ENCODE measurements at regions not wholly inside any gene's neighbourhood (a gene's known extent, or its start where the extent isn't known, plus 50 kb on each side); places are given as distances from the start of the nearest gene placed in this dataset.
"Not testable (repeated sequence)": the region's sequence is repeated elsewhere in the genome, so short reads cannot be mapped to it uniquely, and the experiment has no call there.

DNA sequence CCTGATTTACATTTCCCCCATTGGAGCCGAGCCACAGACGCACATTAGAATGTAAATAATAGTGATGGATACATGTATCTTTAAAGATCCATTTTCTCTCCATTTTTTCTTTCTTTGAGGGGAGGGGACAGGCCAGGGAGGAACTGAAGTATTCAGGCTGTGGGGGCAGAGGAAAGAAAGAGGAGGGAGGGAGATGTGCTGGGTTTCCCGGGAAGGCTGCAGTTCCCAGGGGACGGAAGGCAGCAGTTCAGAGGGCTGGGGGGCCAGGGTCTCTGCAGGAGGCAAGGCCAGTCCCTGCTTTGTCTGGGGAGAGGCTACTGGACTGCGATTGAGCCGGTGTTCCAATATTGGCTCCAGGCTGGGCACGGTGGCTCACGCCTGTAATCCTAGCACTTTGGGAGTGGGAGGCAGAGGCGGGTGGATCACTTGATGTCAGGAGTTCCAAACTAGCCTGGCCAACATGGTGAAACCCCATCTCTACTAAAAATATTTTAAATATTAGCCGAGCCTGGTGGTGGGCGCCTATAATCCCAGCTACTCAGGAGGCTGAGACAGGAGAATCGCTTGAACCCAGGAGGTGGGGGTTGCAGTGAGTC, 94.2 kb upstream of the LHX1 start:
- no peak for DNase-seq (ENCODE audit: low read depth in 2 of 3, low spot score in 2 of 3)

DNA sequence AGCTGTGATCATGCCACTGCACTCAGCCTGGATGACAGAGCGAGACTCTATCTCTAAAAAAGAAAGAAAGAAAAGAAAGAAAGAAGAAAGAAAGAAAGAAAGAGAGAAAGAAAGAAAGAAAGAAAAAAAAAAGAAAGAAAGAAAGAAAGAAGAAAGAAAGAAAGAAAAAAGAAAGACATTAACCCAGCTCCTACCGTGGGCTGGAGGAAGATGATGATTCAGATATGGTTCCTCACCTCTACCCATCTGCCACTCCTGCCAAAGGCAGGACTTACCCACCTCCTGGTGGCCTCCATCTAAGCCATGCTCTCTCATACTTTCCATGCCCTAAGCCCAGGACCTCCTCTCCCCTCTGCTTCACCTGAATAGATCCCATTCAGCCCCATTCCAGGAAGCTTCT, 93.3 kb upstream of the LHX1 start:
- DNase-seq (ENCODE audit: low read depth in 2 of 3, low spot score in 2 of 3): no peak

DNA sequence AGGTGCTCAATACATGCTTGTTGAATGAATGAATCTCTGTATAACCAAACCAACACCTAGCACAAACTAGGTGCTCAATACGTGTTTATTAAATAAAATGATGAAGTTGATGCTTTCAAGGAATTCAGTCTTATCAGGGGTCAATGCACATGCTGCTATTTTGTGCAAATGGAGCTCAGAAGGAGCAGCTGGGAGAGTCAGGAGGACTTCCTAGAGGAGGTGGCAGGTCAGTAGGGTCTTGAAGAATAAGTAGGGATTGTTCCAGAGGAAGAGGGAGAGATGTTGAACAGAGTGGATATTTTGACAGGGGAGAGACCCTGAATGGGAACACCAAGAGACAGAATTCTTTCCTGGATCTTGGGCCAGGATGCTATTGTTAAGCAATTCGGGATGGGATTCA, 92.7 kb upstream of the LHX1 start:
- DNase-seq (ENCODE audit: low read depth in 2 of 3, low spot score in 2 of 3): no peak

DNA sequence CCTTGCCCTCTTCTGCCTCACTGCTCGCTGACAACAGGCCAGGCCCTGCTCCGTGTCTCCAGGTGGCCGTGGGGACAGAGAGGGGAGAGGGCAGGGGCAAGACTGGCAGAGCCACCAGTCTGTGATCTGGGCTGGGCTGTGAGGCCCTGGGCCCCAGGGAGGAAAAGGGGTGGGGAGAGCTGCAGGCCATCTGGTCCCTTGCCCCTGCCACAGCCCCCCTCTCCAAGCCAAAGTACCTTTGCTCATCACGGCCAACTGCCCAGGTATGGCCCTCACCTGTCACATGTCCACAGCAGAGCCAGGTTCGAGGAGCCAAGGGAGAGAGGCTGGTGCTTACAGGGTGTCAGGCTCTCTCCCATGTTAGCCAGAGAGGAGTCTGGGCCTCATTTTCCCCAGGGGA, 91.4 kb upstream of the LHX1 start:
- no peak for DNase-seq (ENCODE audit: low read depth in 2 of 3, low spot score in 2 of 3)

DNA sequence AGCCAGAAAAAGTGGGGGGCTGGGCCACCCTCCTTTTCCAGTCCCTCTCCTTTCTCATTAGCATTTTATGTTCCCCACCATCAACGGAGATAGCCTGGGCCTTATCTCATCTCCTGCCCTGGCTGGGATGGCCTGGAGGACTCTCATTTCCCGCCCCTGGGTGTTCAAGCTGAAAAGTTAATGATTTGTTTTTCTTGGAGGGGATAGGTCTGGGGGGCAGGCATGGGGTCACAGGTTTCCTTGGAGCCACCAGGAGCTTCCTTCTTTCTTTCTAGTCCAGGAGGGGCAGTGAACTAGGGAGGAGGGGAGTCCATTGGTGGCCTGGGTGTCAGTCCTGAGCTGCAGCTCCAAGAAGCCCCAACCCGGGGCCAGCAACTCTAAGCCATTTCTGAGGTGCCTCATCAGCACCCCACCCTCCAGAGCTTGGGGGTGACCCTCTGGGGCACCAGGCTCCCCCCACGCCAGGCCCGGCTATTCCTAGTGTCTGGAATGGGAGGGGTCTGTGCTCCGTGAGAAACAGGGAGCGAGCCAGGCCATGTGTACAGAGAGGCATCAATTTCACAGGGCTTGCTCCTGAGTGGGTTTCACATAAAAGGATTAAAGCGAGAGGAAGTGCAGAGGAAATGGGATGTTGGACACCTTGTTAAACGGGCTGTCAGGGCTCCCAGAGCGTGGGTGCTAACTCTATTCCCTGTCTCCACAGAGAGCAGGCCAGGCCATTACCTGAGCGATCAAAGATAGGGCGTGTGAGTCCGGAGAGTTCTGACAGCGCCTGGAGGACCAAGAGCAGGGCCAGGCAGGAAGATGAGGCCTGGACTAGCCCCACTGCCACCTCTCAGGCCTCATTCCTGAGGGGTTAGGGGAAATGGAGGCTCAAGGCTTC, 90.6 kb upstream of the LHX1 start:
- no peak for DNase-seq (ENCODE audit: low read depth in 2 of 3, low spot score in 2 of 3)

DNA sequence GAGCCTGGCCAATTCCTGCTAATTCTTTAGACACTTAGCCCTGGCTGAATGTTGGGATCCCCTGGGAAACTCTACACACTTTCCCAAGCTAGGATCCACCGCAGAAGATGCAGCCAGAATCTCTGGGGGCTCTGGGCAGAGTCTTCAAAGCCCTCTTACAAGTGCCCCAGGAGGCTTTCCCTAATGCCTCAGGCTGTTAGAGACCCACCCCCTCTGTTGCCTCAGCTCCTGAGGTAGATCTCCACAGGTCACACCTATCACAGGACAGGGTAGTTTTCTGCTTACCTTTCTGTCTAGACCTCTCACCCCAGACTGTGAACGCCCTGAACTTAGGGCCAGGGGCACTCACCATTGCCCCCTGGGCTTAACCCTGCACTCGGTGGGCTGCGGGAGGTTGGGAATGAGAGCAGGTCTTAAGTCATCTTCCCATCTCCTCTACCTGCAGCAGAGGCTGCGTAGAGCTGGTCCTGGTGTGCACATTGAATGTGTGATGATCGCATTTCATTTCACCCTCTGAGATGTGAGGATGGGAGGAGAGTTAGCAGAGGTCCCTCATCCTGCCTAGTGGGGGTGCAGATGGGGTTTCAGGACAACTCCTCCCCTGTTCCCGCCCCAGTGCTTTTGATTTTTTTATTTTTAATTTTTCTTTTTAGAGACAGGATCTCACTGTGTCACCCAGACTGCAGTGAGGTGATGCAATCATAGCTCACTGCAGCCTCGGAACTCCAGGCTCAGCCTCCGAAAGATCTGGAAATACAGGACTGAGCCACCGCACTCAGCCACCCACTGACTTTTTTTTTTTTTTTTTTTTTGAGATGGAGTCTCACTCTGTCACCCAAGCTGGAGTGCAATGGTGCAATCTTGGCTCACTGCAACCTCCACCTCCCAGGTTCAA, 89.0 kb upstream of the LHX1 start:
- DNase-seq (ENCODE audit: low read depth in 2 of 3, low spot score in 2 of 3): no peak

DNA sequence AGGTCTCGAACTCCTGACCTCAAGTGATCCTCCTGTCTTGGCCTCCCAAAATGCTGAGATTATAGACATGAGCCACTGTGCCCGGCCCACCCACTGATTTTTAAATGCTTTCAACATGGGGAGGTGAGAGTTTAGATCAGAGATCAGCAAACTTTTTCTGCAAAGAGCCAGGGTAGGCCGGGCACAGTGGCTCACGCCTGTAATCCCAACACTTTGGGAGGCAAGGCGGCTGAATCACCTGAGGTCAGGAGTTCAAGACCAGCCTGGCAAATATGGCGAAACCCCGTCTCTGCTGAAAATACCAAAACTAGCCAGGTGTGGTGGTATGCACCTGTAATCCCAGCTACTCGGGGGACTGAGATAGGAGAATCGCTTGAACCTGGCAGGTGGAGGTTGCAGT, 88.3 kb upstream of the LHX1 start:
- DNase-seq (ENCODE audit: low read depth in 2 of 3, low spot score in 2 of 3): not testable (repeated sequence)

DNA sequence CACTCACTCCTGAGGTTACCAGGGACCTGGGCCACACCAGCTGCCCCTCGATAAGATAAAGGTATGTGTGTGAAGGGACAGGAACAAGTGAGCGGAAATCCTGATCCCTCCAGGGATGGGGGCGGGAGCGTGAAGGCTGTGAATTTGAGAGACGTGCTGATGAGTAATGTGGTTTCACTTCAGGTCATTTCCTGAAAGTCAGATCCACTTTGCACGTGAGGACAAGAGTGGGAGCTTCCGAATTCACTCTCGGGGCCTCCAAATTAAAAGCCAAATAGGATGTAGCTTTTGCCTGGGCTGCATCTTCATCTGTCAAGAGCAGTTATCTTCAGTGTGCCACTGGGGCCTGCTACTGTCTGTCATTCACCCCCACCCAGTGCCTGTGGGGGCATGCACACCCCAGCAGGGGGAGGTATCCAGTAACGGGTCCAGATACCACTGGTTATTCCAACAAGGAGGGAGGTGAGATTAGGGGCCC, 87.4 kb upstream of the LHX1 start:
- peak in 2 of 3 experiments; percentile 10 to 23 for DNase-seq (ENCODE audit: low read depth in 2 of 3, low spot score in 2 of 3)

DNA sequence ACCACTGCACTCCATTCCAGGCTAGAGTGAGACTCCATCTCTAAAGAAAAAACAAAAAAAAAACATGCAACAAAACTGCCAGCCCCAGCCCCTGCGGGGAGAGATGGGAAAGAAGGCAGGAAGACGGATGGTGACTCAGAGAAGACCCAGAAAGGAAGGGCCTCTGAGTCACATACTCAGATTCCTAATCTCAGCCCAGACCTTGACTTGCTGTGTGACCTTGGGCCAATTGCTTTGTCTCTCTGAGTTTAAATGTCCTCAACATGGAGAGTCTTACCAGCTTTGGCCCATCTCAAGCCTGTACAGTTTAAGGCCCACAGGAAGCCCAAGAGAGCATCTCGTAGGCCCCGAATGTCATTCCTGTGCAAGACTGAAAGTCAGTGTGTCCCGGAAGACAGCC, 86.5 kb upstream of the LHX1 start:
- no peak for DNase-seq (ENCODE audit: low read depth in 2 of 3, low spot score in 2 of 3)

DNA sequence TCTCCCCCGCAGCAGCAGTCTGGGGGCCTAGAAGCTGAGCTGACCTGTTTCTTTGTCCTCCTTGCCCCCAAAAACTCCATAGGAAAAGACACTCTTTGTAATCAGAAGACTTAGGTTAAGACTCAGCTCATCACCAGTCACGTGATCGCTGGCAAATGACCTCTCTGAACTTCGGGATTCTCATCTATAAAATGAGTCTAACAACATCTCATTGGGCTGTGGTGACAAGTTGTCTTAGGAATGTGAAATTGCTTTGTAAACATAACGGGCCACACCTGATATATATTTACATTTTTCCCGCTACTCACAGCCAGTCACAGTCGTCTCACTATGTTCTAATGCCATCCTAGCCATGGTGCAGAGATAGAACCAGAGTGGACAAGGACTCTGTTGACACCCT, 86.0 kb upstream of the LHX1 start:
- no peak for DNase-seq (ENCODE audit: low read depth in 2 of 3, low spot score in 2 of 3)

DNA sequence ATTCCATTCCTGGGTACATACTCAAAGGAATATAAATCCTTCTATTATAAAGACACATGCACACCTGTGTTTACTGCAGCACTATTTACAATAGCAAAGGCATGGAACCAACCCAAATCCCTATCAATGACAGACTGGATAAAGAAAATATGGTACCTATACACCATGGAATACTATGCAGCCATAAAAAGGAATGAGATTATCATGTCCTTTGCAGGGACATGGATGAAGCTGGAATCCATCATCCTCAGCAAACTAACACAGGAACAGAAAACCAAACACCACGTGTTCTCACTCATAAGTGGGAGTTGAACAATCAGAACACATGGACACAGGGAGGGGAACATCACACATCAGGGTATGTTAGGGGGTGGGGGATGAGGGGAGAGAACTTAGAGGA, 84.8 kb upstream of the LHX1 start:
- DNase-seq (ENCODE audit: low read depth in 2 of 3, low spot score in 2 of 3): not testable (repeated sequence)

DNA sequence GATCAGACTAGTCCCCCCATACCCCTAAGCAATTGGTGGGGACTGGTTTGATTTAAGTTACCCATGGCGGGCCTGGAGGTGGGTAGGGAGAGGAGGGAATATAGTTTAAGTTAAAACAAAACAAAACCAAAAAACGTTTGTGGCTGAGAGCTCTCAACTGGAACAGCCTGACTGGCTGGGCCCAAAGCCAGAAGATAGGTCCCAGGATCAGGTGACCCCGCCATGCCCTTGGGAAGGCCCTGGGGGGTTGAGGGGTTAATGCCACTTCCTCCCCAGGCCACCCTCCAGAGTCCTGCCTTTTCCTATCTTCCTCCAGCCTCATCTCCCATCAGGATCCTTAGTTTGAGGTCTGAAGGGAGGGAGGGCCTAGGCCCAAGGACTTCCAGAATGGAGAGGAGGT, 82.3 kb upstream of the LHX1 start:
- no peak for DNase-seq (ENCODE audit: low read depth in 2 of 3, low spot score in 2 of 3)

DNA sequence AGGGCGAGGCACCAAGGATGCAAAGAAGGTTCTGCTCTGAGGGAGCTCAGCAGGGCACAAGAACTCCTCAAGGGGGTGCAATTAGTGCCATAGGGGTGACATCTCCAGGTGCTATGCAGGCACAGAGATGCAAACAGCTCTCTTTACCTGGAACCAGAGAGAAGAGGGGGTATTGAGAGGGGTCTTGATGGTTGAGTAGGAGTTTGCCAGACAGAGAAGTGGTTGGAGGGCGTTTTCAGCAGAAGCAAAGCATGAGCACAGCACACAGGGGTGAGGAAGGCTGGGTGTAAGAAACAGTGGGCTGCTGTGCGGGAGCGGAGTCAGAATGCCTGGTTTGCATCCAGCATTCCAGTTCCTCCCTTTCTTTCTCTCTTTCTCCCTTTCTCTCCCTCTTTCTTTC, 81.8 kb upstream of the LHX1 start:
- DNase-seq (ENCODE audit: low read depth in 2 of 3, low spot score in 2 of 3): no peak

DNA sequence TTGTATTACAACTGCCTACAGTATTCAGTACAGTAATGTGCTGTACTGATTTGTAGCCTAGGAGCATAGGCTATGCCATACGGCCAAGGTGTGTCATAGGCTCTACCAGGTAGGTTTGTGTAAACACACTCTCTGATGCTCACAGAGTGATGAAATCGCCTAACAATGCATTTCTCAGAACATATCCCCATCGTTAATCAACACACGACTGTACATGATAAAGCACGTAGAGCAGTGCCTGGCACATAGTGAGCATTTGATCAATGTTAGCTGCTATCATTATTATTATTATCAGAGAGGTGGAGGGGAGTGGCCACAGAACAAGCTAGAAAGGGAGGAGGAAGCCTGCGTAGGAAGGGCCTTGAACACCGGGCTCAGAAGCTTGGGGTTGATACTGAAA, 81.1 kb upstream of the LHX1 start:
- no peak for DNase-seq (ENCODE audit: low read depth in 2 of 3, low spot score in 2 of 3)

DNA sequence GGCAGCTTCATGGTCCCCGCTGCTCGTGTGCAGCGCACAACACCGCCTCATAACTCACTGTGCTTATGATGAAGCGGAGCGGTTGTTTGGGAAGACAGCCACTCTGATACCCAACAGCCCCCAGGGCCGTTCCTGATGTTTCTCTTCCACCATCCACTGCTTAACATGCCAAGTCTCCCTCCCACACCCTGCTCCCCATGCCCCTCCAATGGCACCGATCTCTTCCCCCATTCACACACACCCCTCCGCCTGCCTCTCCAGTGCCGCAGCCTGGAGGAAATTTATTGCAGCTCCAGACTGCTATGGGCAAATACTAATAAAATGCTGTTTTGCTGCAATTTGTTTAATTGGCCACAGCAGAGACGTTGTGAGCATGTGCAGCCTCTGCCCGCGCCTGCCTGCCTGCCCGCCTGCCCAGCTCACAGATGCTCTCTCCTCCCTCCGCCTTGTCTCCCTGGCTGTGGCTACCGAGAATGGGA, 80.3 kb upstream of the LHX1 start:
- no peak for DNase-seq (ENCODE audit: low read depth in 2 of 3, low spot score in 2 of 3)

DNA sequence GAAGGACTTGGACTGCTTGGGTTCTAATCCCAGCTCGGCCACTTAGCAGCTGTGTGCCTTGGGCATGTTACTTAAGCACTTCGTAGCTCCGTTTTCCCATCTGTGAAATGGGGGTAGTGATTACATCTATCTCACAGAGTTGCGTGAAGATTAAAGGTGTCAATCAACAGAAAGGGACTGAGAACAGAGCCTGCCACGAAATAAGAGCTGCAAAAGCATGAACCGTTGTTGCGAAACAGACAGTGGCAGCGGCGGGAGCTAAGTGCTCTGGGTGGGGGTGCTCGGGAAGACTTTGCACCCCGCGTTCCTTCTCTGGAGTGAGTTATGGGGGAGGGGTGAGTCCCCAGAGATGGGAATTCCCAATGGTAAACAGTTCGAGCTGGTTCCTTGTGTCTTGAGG, 79.6 kb upstream of the LHX1 start:
- DNase-seq (ENCODE audit: low read depth in 2 of 3, low spot score in 2 of 3): no peak

DNA sequence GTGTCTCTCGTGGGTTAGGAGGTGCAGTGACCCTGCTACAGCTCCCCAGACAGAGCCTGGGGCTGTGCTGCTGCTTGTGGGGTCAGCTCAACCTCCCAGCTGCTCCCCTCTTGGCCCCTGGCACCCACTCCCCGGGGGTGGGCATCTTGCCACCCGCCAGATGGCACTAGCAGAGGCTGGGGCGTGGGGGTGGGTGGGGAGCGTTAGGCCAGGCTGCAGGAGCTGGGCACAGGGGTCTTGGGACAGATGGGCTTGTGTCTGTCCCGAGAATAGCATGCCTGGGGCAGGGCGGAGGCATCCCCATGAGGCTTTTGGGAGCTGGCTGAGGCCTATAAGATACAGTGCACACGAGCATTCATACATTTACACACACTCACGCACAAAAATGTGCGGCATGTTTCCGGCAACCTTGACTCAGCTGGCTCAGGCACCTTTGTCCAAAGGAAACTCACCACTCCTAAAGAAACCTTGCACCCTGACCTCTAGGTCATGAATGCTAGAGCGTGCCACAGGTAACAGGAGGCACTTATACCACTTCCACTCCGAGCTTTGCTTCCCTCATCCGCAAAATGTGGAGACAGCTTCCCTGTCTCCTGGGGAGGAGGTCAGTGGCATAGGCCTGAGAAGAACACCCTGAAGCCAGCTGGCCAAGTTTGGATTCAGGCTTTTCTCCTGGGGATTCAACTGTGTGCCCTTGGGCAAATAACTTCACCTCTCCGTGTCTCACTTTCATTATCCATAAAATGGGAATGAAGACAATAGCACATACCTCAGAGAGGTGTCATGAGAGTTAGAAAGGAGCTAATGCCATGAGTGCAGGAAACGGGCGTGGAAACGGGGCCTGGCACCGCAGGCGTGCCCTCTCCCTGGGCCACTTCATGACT, 78.9 kb upstream of the LHX1 start:
- no peak for DNase-seq (ENCODE audit: low read depth in 2 of 3, low spot score in 2 of 3)

DNA sequence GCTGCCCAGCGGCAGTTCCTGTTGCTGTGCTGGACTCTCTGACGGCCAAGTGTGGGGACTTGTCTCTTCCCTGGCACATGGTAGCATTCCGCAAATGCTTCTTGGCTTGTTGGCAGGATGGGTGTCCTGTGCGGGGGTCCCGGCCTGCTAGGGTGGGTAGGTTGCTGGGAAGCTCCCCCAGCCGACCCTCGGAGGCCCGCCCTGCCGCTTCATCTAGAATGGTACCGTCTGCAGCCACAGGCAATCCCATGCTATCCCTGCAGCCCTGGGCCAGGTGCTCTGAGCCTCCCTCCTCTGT, 78.3 kb upstream of the LHX1 start:
- DNase-seq (ENCODE audit: low read depth in 2 of 3, low spot score in 2 of 3): no peak

DNA sequence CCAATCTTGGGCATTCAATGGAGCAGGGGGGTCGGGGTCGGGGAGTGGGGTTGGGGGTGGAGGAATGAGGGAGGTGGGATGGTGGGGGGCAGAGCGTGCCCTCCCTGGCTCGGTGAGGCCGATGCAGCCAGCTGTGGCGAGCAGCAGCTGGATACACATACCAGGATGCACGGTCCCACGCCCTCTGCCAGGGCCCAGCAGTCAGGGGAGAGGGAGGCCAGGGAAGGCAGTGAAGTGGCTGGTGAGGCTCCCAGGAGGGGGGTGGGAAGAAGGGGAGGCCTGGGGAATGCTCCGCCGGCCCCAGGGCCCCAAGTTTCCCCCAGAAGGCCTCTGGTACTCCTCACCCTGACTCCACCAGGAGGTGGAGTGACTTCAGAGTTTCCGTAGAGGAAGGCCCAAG, 77.6 kb upstream of the LHX1 start:
- no peak for DNase-seq (ENCODE audit: low read depth in 2 of 3, low spot score in 2 of 3)

DNA sequence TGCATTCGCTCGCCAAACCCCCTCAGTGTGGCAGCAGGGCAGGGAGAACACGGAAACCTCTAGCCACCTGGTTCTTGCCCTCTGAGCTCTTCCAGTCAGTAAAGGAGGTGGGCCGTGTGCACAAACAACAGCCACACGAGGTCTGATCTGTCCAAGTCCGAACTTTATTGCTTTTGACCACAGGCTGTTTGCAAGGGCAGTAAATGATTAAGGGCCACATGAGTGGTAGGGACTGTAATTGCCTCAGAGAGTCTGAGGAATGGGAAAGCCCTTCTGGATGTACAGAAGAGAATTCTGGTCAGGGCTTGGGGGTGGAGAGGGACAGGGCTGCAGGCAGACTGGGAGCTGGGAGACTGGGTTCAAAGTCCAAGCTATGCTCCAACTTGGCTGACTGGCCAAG, 75.7 kb upstream of the LHX1 start:
- DNase-seq (ENCODE audit: low read depth in 2 of 3, low spot score in 2 of 3): no peak

Data from activated CD8-positive, alpha-beta memory T cell treated with anti-CD3 and anti-CD28 coated beads for 48 hours (primary cell).